ENCODE measurements at regions not wholly inside any gene's neighbourhood (a gene's known extent, or its start where the extent isn't known, plus 50 kb on each side); places are given as distances from the start of the nearest gene placed in this dataset.

DNA sequence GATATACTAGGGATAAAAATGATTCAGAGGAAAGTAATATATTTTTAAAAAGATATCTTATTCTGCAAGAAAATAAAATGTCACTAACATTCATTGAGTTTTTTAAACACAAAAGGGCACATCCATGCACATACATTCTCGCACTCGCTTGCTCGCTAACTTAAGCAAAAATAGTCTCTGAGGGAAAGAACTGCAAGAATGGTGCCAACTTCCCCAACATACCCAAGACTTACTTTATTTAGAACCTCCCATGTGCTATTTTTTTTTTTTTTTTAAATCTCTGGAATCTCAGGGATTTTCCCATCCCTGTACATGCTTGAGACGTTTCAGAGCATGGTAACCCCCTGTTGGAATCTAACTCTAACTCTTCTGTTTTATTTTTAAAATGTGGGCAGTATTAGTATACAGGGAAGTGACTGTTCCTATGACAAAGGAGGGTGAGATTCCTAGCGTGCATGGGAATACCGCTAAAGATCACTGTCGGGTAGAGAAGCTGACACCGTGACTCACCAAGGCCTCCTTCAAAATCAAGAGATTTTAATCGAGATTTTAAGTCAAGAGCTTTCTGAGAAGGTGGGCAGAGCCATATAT, 187.9 kb upstream of the ZEB2 start:
- DNase-seq, result no peak

- no peak for DNase-seq
Observed at GRCh38 chr2:144706647-144707046, 186.7 kb upstream of the ZEB2 start.

- DNase-seq, result no peak
Observed at GRCh38 chr2:144705328-144706245, 185.7 kb upstream of the ZEB2 start.

DNA sequence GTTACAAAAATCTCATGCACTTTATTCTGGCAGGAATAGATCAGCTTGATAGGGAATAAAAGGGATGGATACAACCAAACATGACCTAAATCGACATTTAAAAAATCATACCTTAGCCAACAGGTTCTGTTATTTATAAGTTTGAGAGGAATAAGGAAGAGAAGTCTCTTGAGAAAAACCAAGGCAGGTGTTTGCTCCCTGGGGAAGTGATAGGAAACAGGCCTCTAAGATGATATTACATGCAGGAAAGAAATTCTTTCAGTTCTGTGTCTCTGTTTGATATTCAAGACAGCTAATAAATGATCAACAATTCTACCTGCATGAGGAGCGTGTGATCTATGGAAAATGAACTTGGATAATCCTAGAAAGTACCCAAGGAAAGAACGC, 184.8 kb upstream of the ZEB2 start:
- no peak for DNase-seq

DNA sequence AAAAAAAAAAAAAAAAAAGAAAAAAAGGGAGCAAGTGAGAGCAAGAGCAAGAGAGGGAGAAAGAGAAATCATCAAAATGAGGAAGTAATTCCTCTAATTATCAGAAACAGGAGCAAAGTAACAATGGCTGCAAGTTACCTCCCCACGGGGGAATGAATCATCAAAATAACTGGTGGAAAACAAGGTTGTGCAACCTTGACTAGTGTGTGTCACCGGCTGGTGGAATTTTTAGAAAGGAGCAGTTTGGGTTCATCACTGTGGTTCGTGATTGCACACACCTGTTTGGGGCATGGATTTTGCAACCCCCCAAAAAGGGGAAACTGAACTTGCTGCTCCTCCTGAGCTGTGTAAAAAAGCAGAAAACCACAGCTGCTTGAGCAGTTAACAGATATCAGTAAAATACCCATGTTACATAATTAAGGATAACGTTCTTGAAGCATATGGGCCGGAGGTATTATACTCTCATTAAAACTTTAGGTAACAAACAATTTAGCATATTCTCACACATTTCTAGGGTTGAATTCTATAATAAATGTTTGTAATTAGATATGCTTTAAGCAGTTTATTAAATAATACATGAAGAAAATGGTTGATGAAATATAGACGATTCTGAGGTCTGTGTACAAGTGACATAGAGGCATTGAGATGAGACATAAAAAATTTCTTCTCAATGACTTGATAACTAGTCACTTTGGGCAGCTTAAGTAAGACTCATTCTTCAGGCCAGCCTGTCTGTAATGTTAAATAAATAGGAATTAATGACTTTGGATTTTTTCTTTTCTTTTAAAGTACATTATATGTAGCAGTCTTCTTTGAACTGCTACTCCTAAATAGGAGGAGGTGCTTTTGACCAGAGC, 184.2 kb upstream of the ZEB2 start:
- peak; percentile 2 for DNase-seq

- DNase-seq, result no peak
Observed at GRCh38 chr2:144702051-144702450, 182.1 kb upstream of the ZEB2 start.

- DNase-seq, result no peak
Observed at GRCh38 chr2:144701259-144701658, 181.3 kb upstream of the ZEB2 start.

GRCh38 chr2:144698156-144698555, 178.2 kb upstream of the ZEB2 start:
- no peak for DNase-seq

- no peak for DNase-seq
Observed at GRCh38 chr2:144695657-144696056, 175.7 kb upstream of the ZEB2 start.

DNA sequence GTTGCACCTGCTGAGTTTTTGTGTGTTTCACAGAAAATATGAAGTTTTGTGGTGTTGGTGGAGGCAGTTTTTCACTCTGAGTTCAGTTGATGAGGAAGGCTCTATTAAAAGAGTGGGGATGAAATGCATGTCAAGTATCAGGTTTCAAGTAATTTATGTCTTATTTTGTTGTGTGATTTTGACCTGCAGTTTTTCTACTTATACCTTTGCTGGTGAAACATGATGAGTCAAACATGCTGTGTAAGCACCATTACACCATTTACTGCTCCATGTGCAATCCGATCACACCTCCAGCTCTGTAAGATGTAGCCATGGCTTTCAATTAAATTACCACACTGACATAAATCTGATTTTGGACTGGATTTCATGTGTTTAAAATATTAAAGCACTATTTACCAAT, 174.5 kb upstream of the ZEB2 start:
- no peak for DNase-seq

- no peak for DNase-seq
Observed at GRCh38 chr2:144693179-144693578, 173.3 kb upstream of the ZEB2 start.

DNA sequence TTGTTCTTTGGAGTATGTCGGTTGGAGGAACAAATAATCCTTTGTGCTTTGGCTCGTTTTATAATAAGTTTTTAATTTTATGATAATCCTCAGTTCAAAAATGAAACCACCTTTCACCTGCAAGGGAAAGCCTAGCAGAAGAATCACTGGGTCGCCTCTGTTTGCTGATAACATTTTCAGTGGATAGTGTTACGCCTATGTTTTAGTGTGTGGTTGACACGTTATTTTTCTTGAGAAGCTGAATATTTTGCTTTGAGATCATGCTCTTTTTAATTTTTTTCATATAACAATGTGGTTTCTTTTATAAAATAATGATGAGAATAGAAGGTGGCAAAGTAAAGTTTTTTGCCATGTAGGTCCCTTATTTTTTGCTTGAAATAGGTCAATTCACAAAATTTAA, 172.7 kb upstream of the ZEB2 start:
- no peak for DNase-seq

DNA sequence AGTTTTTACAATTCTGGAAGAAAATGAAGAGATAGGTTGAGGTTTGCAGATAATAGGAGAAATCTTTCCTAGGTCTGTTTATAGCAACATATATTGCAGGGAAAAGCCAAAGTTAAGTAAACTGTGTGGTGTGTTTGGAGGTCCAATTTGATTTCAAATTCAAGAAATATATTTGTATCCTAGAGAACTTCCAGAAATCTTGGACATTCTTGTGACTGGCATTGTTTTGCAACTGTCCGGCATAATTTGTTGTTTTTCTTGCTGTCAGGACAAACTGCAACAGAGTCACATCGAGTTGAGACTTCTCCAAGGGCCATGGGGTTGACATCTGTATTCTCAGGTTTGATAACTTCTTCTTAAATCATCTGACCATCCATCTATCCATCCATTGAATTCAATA, 170.9 kb upstream of the ZEB2 start:
- no peak for DNase-seq

DNA sequence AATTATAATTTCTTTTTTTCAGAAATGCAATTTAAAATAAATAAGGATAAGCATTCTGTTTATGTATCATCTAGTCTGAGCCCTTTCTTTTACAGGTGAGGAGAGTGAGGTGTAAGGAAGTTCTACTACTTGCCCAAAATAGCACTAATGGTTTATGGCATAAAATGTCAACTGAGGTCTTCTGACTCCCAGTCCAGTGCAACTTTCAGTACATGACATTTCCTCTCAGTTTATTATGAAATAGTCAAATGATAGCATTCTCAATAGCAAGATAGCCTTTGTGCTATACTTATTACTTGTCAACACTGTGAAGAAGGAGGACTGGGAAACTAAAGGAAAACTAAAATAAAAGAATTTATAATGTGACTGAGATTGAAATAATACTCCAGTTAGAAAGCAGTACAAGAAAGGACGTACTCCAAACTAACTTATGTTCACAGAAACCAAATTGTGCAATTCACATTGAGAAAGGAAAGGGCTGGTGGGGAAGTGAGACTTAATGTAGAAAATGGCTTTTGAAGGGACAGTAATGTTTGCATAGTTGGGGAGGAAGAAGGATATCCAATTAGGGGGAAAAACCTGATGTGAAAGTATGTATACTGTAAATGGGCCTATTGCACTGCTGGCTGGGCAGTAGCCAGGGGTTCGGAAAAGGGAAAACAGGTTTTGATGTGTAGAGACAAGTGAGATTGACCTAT, 166.7 kb upstream of the ZEB2 start:
- no peak for DNase-seq

DNA sequence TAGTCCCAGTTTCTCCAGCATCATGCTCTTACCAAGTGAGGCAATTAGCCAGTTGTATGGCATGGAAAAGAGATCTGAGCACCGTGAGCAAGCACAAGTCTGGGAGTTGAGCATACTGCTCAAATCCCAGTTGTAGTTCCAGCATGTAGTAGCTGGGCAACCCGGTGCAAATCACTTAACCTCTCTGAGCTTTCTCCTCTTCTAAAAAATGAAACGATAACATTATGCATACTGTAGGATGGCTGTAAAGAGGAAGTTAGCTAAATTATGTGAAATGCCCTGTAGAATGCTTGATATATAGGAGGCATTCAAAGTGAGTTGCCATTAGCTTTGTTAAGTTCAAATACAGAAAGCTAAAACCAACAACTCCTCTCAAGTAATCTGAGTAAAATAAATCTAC, 164.0 kb upstream of the ZEB2 start:
- DNase-seq, result no peak

DNA sequence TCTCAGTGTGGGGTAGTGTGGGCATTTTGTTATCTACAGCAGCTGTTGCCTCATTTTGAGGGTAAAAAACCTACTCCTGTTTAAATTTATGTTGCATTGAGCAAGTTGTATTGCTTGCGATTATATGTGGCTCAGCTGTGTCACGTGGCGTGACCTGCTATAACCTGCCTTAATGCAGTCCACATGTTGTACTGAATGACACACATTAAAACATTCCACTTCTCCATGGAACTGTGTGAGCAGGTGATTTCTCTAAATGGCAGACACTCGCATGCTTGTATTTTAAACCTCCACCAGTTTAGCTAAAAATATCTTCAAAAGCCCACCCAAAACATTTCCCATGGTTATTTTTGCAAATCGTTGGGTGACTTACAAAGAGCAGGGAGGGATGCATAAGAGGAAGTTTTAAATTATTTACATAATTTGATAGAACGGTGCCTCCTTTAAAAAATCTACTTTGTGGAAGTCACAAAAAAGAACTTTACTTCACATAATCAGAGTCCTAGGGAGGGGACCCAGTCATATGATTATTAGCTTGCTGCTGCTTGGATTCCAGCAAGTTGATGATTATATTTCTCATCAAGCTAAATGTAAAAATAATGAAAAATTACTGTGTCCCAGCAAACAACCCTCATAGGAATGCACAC, 163.3 kb upstream of the ZEB2 start:
- no peak for DNase-seq

GRCh38 chr2:144682248-144682647, 162.3 kb upstream of the ZEB2 start:
- no peak for DNase-seq

DNA sequence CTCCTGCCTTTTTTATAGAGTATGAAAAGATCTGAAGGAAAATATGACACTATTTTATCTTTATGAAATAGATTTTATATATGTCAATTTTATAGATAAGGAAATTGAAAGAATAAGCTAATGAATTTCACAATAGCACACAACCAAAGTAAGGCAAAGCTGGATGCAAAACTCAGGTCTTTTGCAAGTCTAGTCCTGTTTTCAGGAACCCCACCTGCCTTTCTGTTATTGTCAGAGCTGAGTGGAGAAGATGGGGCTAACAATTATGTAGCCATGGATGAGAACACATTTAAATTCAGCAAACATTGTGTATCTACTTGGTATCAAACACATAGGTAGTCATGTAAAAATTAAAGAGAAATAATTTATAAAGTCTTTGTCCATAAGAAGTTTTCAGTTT, 161.5 kb upstream of the ZEB2 start:
- DNase-seq, result no peak

DNA sequence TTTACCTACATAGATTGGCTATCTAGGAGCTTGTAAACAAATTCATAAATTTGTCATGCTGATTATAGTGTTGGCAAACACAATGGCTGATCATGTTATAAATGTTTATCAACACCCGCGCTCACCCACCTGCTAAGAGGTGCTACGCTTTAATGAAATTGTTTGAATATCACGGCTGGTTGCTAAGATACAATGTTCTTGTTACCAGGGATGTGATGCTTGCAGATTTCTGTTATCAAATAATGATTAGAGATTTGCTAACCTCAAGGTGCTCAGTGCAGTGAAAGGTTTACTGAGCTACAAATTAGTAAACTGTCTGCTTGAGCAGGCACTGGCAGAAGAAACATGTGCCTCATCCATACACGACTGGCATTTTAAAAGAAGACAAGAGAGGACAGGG, 160.0 kb upstream of the ZEB2 start:
- no peak for DNase-seq

DNA sequence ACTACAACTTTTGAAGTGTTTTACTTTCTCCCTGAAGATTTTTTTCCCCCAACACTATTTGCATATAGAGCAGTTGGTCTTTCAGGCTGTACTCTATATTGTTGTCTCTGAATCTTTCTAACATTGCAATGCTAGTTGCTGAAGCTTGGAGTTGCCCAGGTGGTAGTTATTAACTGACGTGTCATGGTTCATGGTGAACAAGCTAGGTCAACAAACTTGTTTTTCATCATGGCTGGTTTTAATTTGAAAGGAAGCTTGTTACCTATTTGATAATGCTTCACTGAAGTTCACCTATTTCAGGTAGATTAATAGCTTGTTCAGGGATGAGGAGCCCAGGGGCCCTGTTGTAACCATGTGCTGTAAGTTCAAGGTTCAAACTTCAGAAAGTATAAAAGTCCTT, 158.8 kb upstream of the ZEB2 start:
- DNase-seq, result no peak

- DNase-seq, result no peak
Observed at GRCh38 chr2:144675731-144676130, 155.8 kb upstream of the ZEB2 start.

DNA sequence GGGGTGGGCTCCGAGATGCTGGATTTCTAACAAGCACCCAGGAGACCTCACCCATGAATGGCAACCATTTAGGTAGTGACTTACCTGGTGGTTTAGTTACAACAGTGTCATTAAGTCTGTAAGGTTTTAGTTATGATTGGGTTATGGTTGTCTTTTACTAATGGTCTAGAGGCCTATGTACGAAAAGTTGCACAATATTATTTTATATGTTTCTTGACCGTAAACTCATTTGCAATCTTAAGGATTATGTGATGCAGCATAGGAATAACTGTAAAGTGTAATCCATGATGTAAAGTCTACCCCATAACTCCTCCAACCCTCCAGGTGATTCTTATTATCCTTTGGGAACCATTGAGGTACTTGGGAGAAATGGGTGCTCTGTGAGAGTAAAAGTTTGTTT, 155.4 kb upstream of the ZEB2 start:
- DNase-seq, result no peak

GRCh38 chr2:144674071-144674470, 154.2 kb upstream of the ZEB2 start:
- DNase-seq, result no peak
